Limb (tissue), 2 donors: ENCODE measurements at regions not wholly inside any gene's neighbourhood (a gene's known extent, or its start where the extent isn't known, plus 50 kb on each side); places are given as distances from the start of the nearest gene placed in this dataset.
A peak's percentile ranks its signal among the peaks of the same experiment; 100 is the strongest.

Source experiments
- DNase-seq, 2 donors: peaks; one replicate each; pipeline ENCODE4 v3.0.0-alpha.2; 2016; ENCODE audit errors: extremely low spot score in 2 of 2

DNA sequence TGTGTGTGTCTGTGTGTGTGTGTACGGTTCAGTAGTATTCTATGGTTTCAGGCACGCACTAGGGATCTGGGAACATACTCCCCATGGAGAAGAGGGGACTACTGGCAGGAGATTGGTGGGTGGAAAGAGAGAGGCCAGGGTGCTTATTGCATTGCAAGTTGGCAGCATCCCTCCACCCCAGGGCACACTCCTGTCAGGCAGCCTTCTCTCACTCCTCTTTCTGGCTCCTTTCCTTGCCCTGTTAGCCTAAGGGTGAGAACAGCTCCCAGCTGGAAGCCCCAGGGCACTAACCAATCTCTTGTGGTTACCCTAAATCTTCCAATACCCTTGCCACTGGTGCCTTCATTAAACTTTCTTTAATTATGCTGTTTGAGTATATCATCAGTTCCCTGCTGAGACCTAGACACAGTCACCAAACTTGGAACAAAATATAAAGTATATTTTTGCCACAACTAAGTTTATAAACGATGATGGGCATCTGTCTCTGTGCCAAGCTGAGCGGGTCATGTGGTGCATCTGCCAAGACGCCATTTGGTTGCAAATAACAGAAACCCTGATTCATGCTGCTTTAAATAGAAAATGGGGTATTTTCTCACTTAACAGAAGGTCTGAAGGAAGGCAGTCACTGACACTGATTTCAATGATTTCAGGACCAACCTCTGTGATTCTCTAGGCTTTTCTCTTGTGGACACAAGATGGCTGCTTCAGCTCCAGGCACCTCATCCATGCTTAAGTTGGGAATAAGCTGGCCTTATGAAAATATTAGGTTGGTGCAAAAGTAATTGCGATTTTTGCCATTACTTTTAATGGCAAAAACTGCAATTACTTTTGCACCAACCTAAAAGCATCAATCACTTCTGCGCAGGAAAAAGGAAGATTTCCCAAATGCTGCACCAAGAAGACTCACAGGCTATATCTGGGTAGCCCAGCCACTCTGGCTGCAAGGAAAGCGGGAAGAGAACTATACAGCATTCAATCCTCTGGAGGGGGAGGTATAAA is 476.9 kb upstream of the PROK2 start:
- DNase-seq: no peak

DNA sequence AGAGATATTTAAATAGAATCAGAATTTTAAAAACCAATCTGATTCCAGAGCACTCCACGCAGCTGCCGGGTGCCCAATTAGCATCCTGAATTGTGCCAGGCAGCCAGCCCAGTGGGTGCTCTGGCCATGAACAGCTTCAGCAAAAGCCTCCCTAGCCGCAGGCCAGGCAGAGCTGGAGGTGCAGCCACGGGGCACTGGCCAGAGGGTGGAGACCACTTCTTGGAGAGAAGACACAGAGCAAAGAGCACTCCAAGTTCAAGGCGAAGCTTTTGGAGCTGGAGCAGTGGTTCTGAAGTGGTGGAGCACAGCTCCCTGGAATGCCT is 475.6 kb upstream of the PROK2 start:
- DNase-seq: no peak

DNA sequence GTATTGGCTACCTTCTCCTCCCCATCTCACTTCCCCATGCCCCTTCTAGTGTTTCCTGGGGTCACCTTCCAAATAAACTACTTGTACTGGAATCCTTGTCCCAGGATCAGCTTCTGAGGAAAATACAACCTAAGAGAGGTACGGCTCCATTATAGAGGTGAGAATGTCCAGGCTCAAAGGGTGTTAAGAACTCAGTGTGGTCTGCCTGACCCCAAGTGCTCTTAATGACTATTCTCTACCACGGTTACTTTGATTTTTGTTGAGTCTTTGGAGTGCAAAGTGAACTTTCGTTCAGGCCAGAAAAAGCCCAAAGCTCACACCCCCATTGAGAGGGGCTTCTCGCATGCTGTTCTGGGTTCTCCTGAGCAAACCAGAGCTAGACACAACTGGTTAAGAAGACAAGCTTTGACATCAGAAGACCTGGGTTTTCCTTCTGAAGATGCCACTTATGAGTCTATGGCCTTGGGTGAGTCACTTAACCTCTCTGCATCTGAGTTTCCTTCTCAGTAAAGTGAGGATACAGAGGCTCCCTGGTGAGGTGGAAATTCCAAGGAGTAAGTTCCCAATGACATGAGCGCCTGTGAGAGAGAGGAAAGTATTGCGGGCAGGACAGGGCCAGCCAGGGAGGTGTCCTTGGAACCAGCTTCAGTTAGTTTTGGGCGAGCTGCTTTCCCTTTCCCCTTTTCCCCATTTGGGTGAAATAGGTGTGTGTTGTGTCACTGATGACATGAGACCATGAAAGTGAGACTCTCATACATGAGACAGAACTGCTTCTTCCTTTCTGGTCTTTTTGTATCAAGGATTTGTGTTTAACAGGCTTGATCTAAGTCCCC is 475.0 kb upstream of the PROK2 start:
- DNase-seq: no peak

DNA sequence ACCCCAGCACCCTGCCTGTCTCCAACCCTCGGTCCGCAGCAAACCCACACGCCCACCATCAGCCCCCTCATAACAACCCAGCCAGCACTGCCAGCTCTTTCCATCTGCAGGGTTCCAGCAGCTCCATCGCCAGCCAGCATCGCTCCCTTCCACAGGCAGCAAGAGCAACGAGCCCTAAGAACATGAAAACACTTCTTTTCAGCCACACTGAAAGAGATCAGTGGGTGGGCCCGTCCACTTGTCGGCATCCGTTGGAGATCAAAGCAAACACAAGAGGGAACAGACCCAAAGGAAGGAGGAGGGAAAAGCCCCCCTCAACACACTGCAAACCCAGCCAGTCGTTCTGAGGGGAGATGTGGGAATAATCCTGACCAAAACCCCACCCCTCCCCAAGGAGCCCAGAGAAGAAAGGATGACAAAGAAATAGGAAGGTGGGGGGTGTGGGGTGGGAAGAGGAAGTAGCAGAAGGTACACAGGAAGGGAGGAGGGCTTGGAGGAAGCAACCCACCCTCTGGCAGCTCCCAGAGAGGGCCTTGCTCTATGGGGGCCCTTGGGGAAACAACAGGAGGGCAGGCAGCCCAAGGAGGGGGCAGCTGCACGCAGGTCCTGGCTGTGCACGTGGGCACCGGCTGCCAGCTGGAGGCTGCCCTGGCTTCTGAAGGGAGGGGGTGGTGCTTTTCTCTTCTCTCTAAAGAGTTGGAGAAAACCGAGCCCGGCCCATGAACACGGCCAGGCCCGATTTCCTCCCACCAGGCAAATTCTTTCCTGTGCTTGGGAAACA is 473.6 kb upstream of the PROK2 start:
- peak in 1 of 2 donors; percentile 56 for DNase-seq

DNA sequence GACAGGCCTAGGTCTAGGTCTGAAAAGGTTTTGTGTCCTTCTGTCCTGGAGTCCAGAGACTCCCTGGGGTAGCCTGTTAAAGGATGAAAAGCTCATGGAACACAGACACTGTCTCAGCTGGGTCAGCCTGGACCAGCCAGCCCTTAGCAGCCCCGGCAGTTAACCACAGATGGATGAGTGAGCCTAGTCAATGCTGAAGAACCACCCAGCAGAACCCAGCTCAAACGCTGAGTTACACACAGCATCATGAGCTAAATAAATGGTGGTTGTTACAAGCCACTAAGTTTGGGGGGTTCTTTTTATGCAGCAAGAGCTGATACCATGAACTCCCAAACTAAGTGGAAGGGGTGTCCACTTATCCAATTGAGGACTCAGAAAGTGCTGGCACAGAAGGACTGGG is 472.8 kb upstream of the PROK2 start:
- DNase-seq: no peak

DNA sequence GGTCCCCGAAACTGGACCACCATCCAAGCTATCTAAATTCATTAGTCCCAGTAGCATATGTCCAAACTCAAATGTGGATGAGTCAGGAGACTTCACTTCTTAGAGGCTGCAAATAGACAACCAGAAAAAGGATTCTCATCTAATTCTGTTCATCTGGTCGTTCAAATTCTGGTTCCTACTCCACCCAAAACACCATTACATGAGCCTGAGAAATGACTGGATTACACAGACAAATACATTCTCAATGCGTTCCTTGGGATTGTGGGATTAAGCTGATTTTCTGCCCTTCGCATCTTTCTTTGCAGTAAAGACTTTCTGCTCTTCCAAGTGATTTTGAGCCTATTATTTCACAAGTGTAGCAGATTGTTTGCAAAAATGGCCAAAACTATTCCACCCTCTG is 472.3 kb upstream of the PROK2 start:
- no peak for DNase-seq

DNA sequence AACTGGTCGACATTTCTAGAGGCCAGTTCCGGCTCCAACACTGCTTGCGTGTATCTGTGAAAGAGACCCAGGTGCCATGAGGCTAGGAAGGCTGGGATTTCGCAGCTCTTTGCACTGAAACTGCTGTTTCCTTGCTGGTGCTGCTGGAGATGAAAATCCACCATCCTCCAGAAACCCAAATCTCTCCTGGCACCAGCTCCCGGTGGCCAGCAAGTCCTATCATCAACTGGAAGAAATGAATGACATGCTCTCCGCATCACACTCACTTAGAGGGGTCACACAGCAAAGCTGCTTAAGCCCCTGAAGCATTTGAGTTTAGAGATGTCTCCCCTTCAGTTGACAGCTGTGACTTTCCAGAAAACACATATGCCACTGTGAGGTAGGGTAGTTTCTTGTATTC is 471.8 kb upstream of the PROK2 start:
- no peak for DNase-seq

DNA sequence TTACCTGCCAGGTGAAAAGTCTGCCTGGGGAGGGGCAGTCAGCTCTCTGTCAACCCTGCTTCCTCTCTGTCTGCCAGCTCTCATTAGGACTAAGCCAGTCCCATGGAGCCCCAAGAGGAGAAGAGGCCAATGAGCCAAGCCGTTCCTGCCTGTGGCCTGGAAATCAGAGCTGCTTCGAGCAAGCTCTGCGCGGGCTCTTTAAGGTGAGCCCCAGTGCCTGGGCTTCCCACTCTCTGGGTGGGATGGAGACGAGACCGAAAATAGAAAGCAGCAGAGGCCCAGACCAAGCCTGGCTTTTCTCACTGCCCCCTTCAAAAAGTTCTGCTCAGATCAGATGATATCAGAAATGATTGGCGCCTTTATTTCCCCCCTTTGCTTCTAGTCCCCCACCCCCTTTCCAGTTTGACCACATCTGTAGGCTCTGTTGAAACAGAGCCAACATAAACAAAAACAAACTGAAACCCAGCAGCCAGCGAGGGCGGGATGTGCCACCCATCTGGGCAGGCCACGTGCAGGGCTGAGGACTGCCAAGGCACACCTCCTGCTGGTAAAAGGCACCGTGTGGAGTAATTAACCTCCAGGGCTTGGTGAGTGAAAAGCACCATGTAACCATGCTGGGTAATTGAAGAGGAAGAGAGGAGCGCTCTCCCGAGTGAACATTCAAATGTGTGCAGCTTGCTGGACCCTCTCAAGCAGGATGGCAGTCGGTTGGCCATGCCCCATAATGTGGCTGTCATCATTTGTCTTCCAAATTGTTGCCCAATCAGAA is 471.0 kb upstream of the PROK2 start:
- DNase-seq: peak in 1 of 2 donors; percentile 79

DNA sequence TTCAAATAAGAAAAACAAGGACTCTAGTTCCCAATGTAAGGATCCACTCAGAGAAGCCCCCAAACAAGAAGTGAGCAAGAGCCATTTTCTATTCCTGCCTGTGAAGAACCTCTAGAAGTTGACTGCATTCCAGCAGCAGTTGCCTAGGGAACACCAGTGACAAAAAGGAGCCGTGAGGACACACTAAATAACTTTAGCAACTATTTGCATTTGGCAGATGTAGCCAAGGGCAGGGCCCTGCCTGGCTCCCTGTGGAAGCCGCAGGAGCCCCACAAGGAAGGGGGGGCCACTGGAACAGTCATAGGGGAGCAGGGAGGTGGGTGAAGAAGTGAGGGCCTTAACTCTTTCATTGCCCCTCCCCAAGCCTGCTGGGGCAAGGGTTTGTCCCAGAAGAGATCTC is 470.2 kb upstream of the PROK2 start:
- DNase-seq: peak; percentile 60 to 74

DNA sequence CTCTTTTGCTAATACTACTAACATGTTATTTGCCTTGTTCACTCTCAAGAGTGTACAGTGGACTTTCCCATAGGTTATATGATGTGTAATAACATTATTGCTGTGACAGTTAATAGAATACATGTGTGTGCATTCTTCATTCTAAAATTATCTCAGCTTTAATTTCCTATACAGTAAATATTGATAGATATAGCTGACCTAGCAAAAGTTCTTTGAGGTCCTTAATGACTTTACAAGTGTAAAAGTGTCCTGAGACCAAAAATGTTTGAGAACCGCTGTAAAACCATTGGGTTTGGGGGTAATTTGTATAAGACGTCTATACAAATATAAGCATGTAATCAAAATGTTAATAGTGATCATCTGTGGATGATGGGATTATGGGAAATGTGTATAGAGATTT is 469.5 kb upstream of the PROK2 start:
- DNase-seq: no peak

DNA sequence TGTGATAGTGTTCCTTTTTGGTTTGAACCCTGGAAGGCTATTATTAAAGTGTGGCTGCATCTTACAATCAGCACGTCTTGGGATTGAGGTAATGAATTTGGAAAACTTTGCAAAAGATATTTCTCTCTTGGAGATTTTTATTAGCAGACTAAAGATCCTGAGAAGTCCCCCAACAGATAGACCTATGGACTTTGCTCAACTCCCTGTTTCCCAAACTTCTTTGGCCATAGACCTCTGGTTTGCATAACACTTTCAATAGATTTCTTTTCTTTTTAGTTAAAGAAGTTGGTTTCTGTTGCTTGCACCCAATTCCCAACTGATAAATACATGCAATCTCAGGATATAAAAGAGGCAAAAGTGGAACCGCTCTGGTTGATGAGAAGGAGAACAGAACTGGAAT is 465.8 kb upstream of the PROK2 start:
- DNase-seq: no peak

DNA sequence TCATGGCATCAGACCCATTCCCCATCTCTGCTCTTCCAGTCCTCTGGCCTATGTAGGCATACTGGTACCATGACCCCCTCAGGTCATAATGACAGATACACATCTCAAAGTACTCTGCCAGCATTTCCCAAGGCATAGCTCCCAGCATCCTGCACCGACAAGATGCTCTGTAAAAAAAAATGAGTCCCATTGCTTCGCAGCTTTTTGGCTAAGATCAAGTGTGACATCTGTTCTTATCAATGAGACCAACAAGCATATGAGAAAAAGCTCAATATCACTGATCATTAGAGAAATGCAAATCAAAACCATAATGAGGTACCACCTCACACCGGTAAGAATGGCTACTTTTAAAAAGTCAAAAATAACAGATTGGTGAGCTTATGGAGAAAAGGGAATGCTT is 463.9 kb upstream of the PROK2 start:
- no peak for DNase-seq

DNA sequence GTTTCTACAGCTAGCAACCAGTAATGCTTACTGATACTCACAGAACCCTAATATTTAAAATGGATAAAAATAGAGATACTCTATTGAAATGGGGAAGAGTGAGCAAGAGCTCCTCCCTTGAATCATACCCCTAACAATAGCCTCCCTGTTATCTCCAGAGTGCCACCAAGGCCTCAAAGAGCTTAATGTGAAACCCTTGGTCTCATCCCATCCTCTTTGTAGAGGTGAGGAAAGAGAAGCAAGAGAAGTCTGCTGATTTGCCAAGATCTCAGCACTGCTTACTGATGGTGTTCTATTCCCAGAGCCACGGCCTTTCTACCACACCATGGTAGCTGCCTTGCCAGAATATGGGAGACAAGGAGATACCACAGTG is 463.4 kb upstream of the PROK2 start:
- no peak for DNase-seq

DNA sequence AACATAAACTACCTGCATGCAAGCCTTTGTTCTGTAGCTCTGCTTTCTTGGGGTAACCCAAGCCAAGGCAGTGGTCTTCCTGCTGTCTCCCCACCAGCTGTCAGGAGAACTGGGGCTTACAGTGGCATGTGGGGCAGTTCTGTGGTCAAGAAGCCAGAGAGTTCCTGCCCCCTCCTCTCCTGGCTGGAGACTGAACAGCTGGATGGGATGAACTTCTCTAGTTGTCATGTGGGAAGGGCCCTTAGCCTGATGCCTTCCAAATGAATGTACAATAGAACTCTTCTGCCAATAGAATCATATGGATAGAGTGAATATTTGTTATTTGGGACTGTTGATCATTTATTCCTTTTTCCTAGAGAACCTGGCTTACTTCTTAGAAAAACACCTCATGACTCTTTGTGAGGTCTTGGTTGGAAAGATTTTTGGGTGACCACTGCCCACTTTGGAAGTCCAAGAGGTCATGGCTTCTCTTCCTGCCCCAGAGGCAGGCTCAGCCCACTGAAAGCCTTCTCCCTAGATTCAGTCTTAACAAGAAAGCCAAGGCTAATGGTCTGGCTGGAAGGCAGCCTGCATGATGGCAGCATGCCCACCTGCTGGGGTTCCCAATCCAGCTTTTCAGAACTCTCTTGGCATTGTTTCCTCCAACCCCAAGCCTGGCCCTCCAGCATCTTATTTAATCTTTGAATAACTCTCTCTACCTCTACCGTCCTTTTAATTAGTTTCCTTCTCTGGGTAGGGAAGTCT is 462.9 kb upstream of the PROK2 start:
- no peak for DNase-seq

DNA sequence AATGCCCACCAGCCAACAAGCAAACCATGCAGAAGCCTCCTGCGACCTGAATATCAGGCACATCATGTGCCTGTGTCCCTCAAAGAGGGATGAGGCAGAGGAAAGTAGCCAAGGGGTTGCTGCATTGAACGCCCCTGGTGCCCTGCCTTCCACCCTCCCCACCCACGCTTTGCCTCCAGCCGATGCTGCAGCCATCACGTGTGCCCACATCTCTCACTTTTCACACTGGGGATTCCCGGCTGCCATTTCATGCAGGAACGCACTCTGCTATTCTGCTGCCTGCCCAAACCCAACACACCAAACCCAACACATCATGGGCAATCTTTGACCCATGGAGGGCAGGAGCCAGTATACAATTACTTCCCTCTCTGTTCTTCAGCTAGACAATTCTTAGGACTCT is 462.2 kb upstream of the PROK2 start:
- DNase-seq: no peak

DNA sequence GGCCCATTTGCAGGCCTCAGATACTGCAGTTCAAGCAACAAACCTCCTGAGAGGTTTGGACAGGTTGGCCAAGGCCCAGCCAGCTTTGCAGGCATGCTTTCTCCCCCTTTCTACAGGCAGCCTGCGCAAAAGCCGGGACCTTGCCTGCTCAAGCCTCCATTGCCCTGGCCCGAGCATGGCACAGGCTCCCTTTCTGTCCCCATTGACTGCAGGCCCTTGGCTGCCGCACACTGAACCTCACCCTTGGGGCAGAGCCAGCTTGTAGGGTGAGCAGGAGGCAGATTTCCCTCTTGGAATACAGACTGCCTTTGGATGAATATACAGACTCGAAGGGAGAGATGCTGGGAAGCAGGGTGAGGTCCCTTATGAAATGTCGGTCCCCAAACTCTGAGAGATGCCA is 461.7 kb upstream of the PROK2 start:
- no peak for DNase-seq

DNA sequence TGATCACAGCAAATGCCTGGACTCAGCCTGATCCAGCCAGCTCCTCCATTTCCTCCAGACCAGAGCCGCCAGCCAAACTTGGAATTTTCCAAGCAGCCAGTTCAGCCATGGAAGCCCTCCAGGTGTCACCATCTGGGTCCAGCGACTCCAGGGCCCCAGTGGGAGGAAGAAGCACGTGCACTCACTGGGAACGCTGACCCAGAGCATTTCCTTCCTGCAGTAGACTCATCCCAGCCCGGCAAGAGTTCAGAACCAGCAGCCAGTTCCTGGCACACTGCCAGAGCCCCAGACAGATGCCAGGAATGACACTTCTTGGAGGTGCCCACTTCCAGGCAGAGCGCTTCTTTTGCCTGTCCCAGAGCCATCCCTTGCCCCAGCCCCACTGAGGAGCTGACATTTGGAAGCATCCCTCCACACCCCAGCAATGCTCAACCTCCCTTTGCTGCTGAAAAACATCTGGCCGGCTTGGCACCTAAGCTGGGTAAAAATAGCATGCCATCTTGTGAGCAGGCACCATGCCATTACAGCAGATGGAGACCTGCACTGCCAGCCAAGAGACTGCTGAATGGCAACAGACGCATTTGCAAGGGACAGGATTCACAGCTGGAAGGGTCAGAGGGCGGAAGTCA is 460.3 kb upstream of the PROK2 start:
- peak; percentile 65 to 67 for DNase-seq

DNA sequence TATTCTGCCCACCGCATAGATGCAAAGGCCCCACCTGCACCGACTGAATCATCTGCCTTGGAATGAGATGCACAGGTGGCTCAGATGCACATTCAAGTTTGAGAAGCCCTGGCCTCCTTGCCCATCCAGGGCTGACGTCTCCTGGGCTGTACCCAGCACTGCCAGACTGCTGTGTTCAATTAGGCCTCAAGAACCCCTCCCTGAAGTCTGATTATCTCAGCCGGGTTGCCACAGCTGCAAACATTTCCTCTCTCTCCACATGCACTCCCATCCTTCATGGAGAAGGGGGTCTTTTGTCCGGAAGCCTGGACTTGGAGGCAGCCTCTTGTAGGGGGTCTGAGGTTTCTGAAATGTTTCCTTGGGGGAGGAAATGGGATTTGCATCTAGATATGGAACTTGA is 459.4 kb upstream of the PROK2 start:
- no peak for DNase-seq

DNA sequence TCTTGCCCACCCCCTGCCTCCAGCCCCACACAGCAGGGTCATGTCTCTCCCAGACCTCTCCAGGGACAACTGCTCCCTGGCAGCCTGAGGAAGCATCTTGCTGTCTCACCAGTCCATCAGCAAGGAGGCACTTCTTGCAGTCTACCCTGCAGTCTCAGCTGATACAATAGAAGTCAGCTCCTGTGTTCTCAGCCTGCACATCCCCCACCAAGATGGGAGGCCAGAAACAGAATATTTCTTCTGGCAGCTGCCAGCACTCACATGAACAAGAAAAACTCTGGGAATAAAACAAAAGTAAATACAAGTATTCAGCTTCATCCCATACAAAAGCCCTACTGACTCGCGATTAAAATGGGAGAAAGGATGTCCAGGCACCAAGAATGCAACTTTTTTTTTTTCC is 457.4 kb upstream of the PROK2 start:
- DNase-seq: no peak

DNA sequence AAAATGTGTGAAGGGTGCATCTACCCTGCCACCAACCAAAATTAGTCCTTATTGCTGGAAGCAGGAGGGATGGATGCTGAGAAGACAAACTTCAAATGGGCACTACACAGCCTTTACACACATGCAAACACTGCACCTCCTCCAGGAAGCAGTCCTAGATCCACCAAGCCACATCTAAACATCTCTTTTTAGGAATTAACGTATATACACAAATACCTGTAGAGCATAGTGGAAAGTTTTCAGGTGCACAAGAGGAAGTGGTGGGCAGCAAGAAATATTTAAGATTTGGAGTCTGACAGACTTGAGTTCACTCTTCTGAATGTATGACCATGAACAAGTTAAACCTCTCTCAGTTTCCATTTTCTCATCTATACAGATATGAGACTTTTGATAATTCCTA is 456.6 kb upstream of the PROK2 start:
- DNase-seq: no peak
